ENCODE measurements at regions not wholly inside any gene's neighbourhood (a gene's known extent, or its start where the extent isn't known, plus 50 kb on each side); places are given as distances from the start of the nearest gene placed in this dataset.

GRCh38 chr1:5385956-5386355, 606.3 kb downstream of the NPHP4 start:
- DNase-seq = no peak
- Histone ChIP-seq H3K36me3 (ENCODE audit: control insufficient read depth in 2 of 3, insufficient read depth in 3 of 3, low read length in 3 of 3) (no peaks in the 10 kb centered on the region), H3K9me3 (ENCODE audit: control insufficient read depth in 2 of 3, insufficient read depth in 1 of 3, low read length in 3 of 3) (peaks cover 0 to 1% (median 0%) of the 10 kb centered on the region in 3 donors), H3K4me3 (ENCODE audit: low read length in 3 of 3) (no peak overlapping the region), H3K27ac (ENCODE audit: low read depth in 2 of 2, low read length in 2 of 2) (no peak overlapping the region), H3K9ac (ENCODE audit: low read length in 3 of 3) (no peak overlapping the region), H3K27me3 (ENCODE audit: control insufficient read depth, insufficient read depth, low read length) (peaks cover 4% of the 10 kb centered on the region), H3K4me1 (ENCODE audit: control insufficient read depth in 2 of 3, insufficient read depth in 2 of 3, low read depth in 1 of 3, low read length in 3 of 3) (no peaks in the 10 kb centered on the region)
- no peak for FAIRE-seq
- intact Hi-C loops (cut with DNase I) = no loop called here
- no peak for TF ChIP-seq CTCF (IDR thresholded peaks at IDR 0.05; ENCODE audit: borderline replicate concordance, extremely low read depth, insufficient read depth)

- TF ChIP-seq CTCF (IDR thresholded peaks at IDR 0.05; ENCODE audit: borderline replicate concordance, extremely low read depth, insufficient read depth) = no peak
- Histone ChIP-seq H3K4me3 (ENCODE audit: low read length in 3 of 3) (no peak overlapping the region), H3K27me3 (ENCODE audit: control insufficient read depth, insufficient read depth, low read length) (peaks cover 4% of the 10 kb centered on the region), H3K36me3 (ENCODE audit: control insufficient read depth in 2 of 3, insufficient read depth in 3 of 3, low read length in 3 of 3) (no peaks in the 10 kb centered on the region), H3K27ac (ENCODE audit: low read depth in 2 of 2, low read length in 2 of 2) (no peak overlapping the region), H3K9me3 (ENCODE audit: control insufficient read depth in 2 of 3, insufficient read depth in 1 of 3, low read length in 3 of 3) (peaks cover 0 to 1% (median 0%) of the 10 kb centered on the region in 3 donors), H3K9ac (ENCODE audit: low read length in 3 of 3) (no peak overlapping the region), H3K4me1 (ENCODE audit: control insufficient read depth in 2 of 3, insufficient read depth in 2 of 3, low read depth in 1 of 3, low read length in 3 of 3) (no peaks in the 10 kb centered on the region)
- no peak for FAIRE-seq
- no peak for DNase-seq
- intact Hi-C loops (cut with DNase I) = no loop called here
Measured at GRCh38 chr1:5385096-5385799, 607.0 kb downstream of the NPHP4 start.

- intact Hi-C loops (cut with DNase I) = no loop called here
- Histone ChIP-seq H3K4me3 (ENCODE audit: low read length in 3 of 3) (no peak overlapping the region), H3K9ac (ENCODE audit: low read length in 3 of 3) (no peak overlapping the region), H3K27me3 (ENCODE audit: control insufficient read depth, insufficient read depth, low read length) (no peaks in the 10 kb centered on the region), H3K4me1 (ENCODE audit: control insufficient read depth in 2 of 3, insufficient read depth in 2 of 3, low read depth in 1 of 3, low read length in 3 of 3) (no peaks in the 10 kb centered on the region), H3K36me3 (ENCODE audit: control insufficient read depth in 2 of 3, insufficient read depth in 3 of 3, low read length in 3 of 3) (no peaks in the 10 kb centered on the region), H3K27ac (ENCODE audit: low read depth in 2 of 2, low read length in 2 of 2) (no peak overlapping the region), H3K9me3 (ENCODE audit: control insufficient read depth in 2 of 3, insufficient read depth in 1 of 3, low read length in 3 of 3) (no peaks in the 10 kb centered on the region)
- FAIRE-seq (no peak), DNase-seq (no peak)
- no peak for TF ChIP-seq CTCF (IDR thresholded peaks at IDR 0.05; ENCODE audit: borderline replicate concordance, extremely low read depth, insufficient read depth)
Measured at GRCh38 chr1:5381491-5381890, 610.7 kb downstream of the NPHP4 start.
